ENCODE measurements at regions not wholly inside any gene's neighbourhood (a gene's known extent, or its start where the extent isn't known, plus 50 kb on each side); places are given as distances from the start of the nearest gene placed in this dataset.

- H3K27ac ChIP-seq (ENCODE audit: insufficient read length, low read depth, low read length) = no peak overlapping the region
- DNase-seq = no peak
- no peak overlapping the region for H3T11ph ChIP-seq (ENCODE audit: low read length)
- WGBS (ENCODE audit: extremely low coverage, insufficient read length, low lambda C conversion rate) = no CpG with 5 or more reads among the region's 3 CpGs
- H3K36me3 Mint-ChIP-seq (ENCODE audit: insufficient read depth in 1 of 3, low read depth in 3 of 3) = peaks cover 18 to 24% (median 22%) of the 10 kb centered on the region in 3 experiments
- no peak overlapping the region for H2BK120ac ChIP-seq (ENCODE audit: low read depth, low read length, poor library complexity, severe bottlenecking)
- no peak overlapping the region for H3K18ac ChIP-seq (ENCODE audit: insufficient read length, low read depth, low read length)
- no peak overlapping the region for H3K56ac ChIP-seq (ENCODE audit: insufficient read length, low read depth, low read length)
- H3K4me1 Mint-ChIP-seq = peaks cover 3 to 9% of the 10 kb centered on the region in 2 experiments; a peak in 3 of 4 replicates
- H3K9me3 Mint-ChIP-seq = peaks cover 0 to 15% of the 10 kb centered on the region in 2 experiments; a peak in 4 of 5 replicates
- H4K20me1 ChIP-seq (ENCODE audit: control insufficient read depth, insufficient read depth, insufficient read length) = no peaks in the 10 kb centered on the region
- no peak overlapping the region for H3K4me2 ChIP-seq (ENCODE audit: insufficient read depth, insufficient read length, low read length)
- H3K4ac ChIP-seq (ENCODE audit: low read depth, low read length) = no peak overlapping the region
- no peak overlapping the region for H3K23ac ChIP-seq (ENCODE audit: insufficient read length, low read depth, low read length)
- no peaks in the 10 kb centered on the region for H3K79me1 ChIP-seq (ENCODE audit: insufficient read depth, low read depth, low read length, poor library complexity, severe bottlenecking)
- H3K9ac ChIP-seq (ENCODE audit: extremely low read depth, insufficient read length, low read length) = no peak overlapping the region
- no peaks in the 10 kb centered on the region; the same call in 1 of the 2 replicates for H3K79me2 ChIP-seq (ENCODE audit: insufficient read depth, low read length)
- no peak overlapping the region for H2BK5ac ChIP-seq (ENCODE audit: insufficient read length, low read length)
- no peak overlapping the region for H3K27ac Mint-ChIP-seq
- H2BK15ac ChIP-seq (ENCODE audit: low read depth, low read length) = no peak overlapping the region
- no peaks in the 10 kb centered on the region for H3K23me2 ChIP-seq (ENCODE audit: insufficient read length, low read depth, low read length, poor library complexity, severe bottlenecking)
- no peaks in the 10 kb centered on the region for H3K27me3 ChIP-seq (ENCODE audit: insufficient read depth, low read length)
- no peak overlapping the region for H2AFZ ChIP-seq (ENCODE audit: low read length)
- H3K27me3 Mint-ChIP-seq (ENCODE audit: low read depth) = no peaks in the 10 kb centered on the region
- no peak overlapping the region for H2BK20ac ChIP-seq (ENCODE audit: low read depth, low read length, poor library complexity, severe bottlenecking)
- no peaks in the 10 kb centered on the region; the same call in 1 of the 2 replicates for H3K4me1 ChIP-seq (ENCODE audit: insufficient read depth, low read length)
- no peak overlapping the region for H4K8ac ChIP-seq (replicated peaks; ENCODE audit: insufficient read length, low read depth, low read length)
- H2BK12ac ChIP-seq (ENCODE audit: insufficient read length, low read depth, low read length) = no peak overlapping the region
- no peak overlapping the region for H4K5ac ChIP-seq (ENCODE audit: insufficient read length, low read depth, low read length)
- no peak overlapping the region for H4K91ac ChIP-seq (ENCODE audit: insufficient read length, low read depth, low read length)
- H2AK5ac ChIP-seq (ENCODE audit: insufficient read length, low read length) = no peak overlapping the region
- TF ChIP-seq CTCF (conservative IDR thresholded peaks at IDR 0.05) = no peak
- no peak overlapping the region for H3K14ac ChIP-seq (ENCODE audit: insufficient read depth, low read length)
- no peak overlapping the region for H3K4me3 Mint-ChIP-seq
- no peaks in the 10 kb centered on the region for H3K9me3 ChIP-seq (ENCODE audit: control insufficient read depth, low read depth, low read length)
Measured at GRCh38 chr14:71467361-71467811, 464.8 kb upstream of the RGS6 start.
